HCT116 (cell line): ENCODE measurements at regions not wholly inside any gene's neighbourhood (a gene's known extent, or its start where the extent isn't known, plus 50 kb on each side); places are given as distances from the start of the nearest gene placed in this dataset.

ENCODE experiments used
- ATF3 ChIP-seq: IDR thresholded peaks from 2 replicates; pipeline ENCODE4 v1.6.1; 2012
- CTCF ChIP-seq, 3 experiments: fragments of 200-600 bp in 1 of 3; sonication (generic) in 1 of 3; IDR thresholded peaks in 2 of 3; conservative IDR thresholded peaks in 1 of 3; 2 replicates each; pipeline ENCODE4 v1.5.1; 2012 to 2017; ENCODE audit warnings: low read depth in 2 of 3, low read length in 2 of 3, antibody characterized with exemption in 1 of 3, borderline replicate concordance in 1 of 3, control low read depth in 1 of 3, mild to moderate bottlenecking in 1 of 3, mixed read lengths in 1 of 3, mixed run types in 1 of 3, moderate library complexity in 1 of 3; ENCODE audit not compliant: insufficient read depth in 1 of 3
- EGR1 ChIP-seq: IDR thresholded peaks from 2 replicates; pipeline ENCODE4 v1.6.1; 2012; ENCODE audit warnings: low read depth
- EZH2 ChIP-seq: fragments of 200-600 bp; sonication (generic); IDR thresholded peaks from 2 replicates; pipeline ENCODE4 v1.6.1; 2017; ENCODE audit warnings: antibody characterized with exemption, mixed run types
- JUND ChIP-seq: IDR thresholded peaks from 2 replicates; pipeline ENCODE4 v1.6.1; 2012
- MAX ChIP-seq: IDR thresholded peaks from 2 replicates; pipeline ENCODE4 v1.6.1; 2012
- POLR2A ChIP-seq: IDR thresholded peaks from 2 replicates; pipeline ENCODE4 v1.7.0; 2011; ENCODE audit warnings: borderline replicate concordance; ENCODE audit not compliant: insufficient read depth, insufficient read length; ENCODE audit errors: extremely low read depth
- RAD21 ChIP-seq: IDR thresholded peaks from 2 replicates; pipeline ENCODE4 v1.6.1; 2012; ENCODE audit warnings: low read depth, mild to moderate bottlenecking
- ZFX ChIP-seq: fragments of 450-650 bp; IDR thresholded peaks from 2 replicates; pipeline ENCODE4 v1.6.1; 2017
- ZNF274 ChIP-seq: fragments of 200-500 bp; sonication (Bioruptor generic); IDR thresholded peaks from 2 replicates; pipeline ENCODE4 v1.6.1; 2014; ENCODE audit warnings: mild to moderate bottlenecking, low read depth, low read length, inconsistent platforms

- TF ChIP-seq CTCF (IDR thresholded peaks at IDR 0.05 in 2 of 3, conservative IDR thresholded peaks at IDR 0.05 in 1 of 3; ENCODE audit: borderline replicate concordance in 1 of 3, insufficient read depth in 1 of 3, low read depth in 2 of 3, low read length in 2 of 3) (no peak), ZNF274 (no peak), ATF3 (no peak), EGR1 (no peak), JUND (no peak), MAX (no peak), ZFX (no peak), POLR2A (no peak), RAD21 (no peak), EZH2 (no peak)
These were observed 785.5 kb upstream of the HS6ST1 start for GRCh38 chr2:129103936-129104878.
